Spinal cord (tissue), 9 donors: ENCODE measurements at regions not wholly inside any gene's neighbourhood (a gene's known extent, or its start where the extent isn't known, plus 50 kb on each side); places are given as distances from the start of the nearest gene placed in this dataset.
"Not testable (repeated sequence)": the region's sequence is repeated elsewhere in the genome, so short reads cannot be mapped to it uniquely, and the experiment has no call there.

Experiments used
- DNase-seq, 6 donors: peaks; one replicate each; pipeline versions ENCODE4 v3.0.0 to v3.0.0-alpha.2; 2013 to 2015; ENCODE audit warnings: low spot score in 6 of 6, low read depth in 4 of 6
- H3K27ac ChIP-seq: one replicate; pipeline ENCODE4 v1.5.1; 2013; ENCODE audit warnings: low read depth, low read length, control low read depth
- H3K27me3 ChIP-seq: one replicate; pipeline ENCODE4 v1.6.1; 2013; ENCODE audit warnings: low read length; ENCODE audit not compliant: control insufficient read depth, insufficient read depth
- H3K36me3 ChIP-seq: one replicate; pipeline ENCODE4 v1.6.1; 2013; ENCODE audit warnings: low read length; ENCODE audit not compliant: control insufficient read depth, insufficient read depth
- H3K4me1 ChIP-seq: one replicate; pipeline ENCODE4 v1.6.1; 2013; ENCODE audit warnings: low read length; ENCODE audit not compliant: control insufficient read depth, insufficient read depth
- H3K4me3 ChIP-seq: one replicate; pipeline ENCODE4 v1.5.1; 2013; ENCODE audit warnings: low read depth, low read length, control low read depth
- H3K9me3 ChIP-seq: one replicate; pipeline ENCODE4 v1.6.1; 2013; ENCODE audit warnings: low read length; ENCODE audit not compliant: control insufficient read depth, insufficient read depth
- WGBS: methylation state at CpG from one replicate; pipeline ENCODE4 v1.1.5; 2013; ENCODE audit warnings: missing lambda C conversion rate; ENCODE audit not compliant: insufficient coverage; 5-methylcytosine and 5-hydroxymethylcytosine counted together
- donor health status: healthy.

DNA sequence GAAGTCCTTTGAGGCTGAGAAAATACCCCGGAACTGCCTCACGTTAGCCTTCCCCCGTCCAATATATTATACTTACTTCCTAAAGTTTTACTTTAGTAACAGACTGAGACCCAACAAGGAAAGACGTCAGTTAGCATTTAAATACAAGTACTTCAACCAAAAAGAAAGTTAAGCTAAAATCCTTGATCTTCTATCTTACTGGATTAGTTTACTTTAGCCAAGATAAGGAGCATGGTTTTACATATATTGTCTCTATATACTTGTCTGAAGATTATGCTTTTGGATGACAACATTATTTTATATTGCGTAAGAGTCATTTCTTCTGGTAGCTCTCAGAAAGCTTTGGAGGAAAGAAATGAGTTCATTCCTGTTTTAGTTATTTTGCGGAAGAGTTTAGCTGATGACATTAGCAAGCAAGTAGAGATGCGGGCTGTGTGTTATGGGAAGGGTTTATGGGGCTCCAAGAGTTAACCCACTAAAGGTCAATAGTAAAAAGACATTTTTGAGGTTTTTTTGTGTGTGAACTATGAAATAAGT lies 532.9 kb downstream of the ZNF516 start:
- H3K27ac ChIP-seq = no peak overlapping the region
- no peaks in the 10 kb centered on the region for H3K4me1 ChIP-seq
- 97% methylated on average over 5 of the region's 7 CpGs for WGBS
- no peaks in the 10 kb centered on the region for H3K9me3 ChIP-seq
- H3K27me3 ChIP-seq = no peaks in the 10 kb centered on the region
- H3K4me3 ChIP-seq = no peak overlapping the region
- H3K36me3 ChIP-seq = no peaks in the 10 kb centered on the region
- DNase-seq = no peak

DNA sequence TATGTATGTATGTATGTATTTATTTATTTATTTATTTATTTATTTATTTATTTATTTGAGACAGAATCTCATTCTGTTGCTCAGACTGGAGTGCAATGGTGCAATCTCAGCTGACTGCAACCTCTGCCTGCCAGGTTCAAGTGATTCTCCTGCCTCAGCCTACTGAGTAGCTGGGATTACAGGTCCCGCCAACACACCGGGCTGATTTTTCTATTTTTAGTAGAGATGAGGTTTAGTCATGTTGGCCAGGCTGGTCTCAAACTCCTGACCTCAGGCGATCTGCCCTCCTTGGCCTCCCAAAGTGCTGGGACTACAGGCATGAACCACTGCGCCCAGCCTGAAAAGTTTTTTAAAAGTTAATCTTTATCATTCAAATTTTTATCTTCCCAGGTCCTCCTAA lies 532.9 kb upstream of the SMIM21 start:
- not testable (repeated sequence) for H3K27me3 ChIP-seq, DNase-seq, H3K27ac ChIP-seq, H3K4me3 ChIP-seq, H3K4me1 ChIP-seq, H3K9me3 ChIP-seq, H3K36me3 ChIP-seq
- WGBS = 100% methylated on average over 3 of the region's 4 CpGs

DNA sequence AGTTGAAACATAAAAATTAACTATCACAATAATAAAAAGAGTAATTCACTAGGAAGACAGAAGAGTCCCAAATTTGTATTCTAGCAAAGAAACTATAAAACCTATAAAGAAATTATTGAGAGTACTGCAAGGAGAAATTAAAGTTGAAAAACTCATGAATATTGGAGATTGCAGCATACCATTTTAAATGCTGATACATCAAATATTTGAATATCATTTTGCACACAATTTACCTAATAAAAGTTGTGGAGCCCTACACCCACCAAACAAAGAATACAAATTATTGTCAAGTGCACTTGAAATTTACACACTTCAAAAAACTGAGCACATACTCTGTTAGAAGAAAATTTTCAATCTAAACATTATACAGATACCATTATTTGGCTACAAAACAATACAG lies 531.6 kb upstream of the SMIM21 start:
- no peaks in the 10 kb centered on the region for H3K9me3 ChIP-seq
- H3K27me3 ChIP-seq = no peaks in the 10 kb centered on the region
- no peaks in the 10 kb centered on the region for H3K36me3 ChIP-seq
- H3K4me1 ChIP-seq = no peaks in the 10 kb centered on the region
- no peak for DNase-seq
- H3K27ac ChIP-seq = no peak overlapping the region
- no peak overlapping the region for H3K4me3 ChIP-seq

DNA sequence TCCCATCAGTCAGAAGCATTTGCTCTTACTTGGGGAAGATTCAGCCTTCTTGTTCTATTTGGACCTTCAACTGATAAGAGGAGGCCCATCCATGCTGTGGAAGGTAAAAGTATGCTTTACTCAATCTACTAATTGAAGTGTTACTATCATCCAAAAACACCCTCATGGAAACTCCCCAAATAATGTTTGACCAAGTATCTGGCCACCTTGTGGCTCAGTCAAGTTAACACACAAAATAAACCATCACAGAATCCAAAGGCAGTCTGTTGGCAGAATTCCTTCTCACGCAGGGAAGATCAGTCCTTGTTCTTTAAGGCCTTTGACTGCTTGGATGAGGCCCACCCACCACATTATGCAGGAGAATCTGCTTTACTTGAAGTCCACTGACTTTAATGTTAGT lies 531.2 kb upstream of the SMIM21 start:
- WGBS = 67% methylated on average over 1 of the region's 1 CpG
- no peak overlapping the region for H3K27ac ChIP-seq
- H3K9me3 ChIP-seq = no peaks in the 10 kb centered on the region
- H3K36me3 ChIP-seq = no peaks in the 10 kb centered on the region
- H3K4me1 ChIP-seq = no peaks in the 10 kb centered on the region
- no peaks in the 10 kb centered on the region for H3K27me3 ChIP-seq
- no peak overlapping the region for H3K4me3 ChIP-seq
- DNase-seq = no peak

DNA sequence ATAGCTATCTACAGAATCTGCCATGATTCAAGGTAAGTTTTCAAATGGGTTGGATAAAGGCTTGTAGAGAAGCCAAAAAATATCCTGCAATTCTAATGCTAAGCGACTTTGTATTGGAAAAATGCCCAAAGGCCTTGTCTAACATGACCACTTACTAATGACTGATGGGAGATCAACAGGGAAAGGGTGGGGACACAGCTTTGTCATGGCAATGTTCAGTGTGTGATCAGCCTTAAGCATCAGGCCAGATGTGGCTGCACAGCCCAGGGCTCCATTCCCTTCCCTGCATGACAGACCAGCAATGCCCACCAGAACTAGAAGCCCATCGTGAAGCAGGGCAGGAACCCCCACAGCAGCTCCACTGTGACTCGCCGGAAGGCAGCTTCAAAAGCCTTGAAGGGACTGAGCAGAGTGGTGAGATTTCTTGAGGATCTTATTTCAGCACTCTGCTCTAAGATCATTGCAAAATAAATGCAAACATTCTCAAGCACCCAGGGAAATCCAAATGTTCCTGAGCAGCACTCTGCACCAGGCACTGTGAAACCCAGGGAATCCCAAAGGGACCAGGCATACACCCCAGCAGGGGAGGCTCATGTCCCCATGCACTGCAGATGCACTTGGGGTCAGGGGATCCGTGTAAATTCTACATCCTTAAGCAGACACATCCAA lies 517.9 kb upstream of the SMIM21 start:
- Histone ChIP-seq H3K27me3 (no peaks in the 10 kb centered on the region), H3K36me3 (no peaks in the 10 kb centered on the region), H3K27ac (no peak overlapping the region), H3K4me3 (no peak overlapping the region), H3K9me3 (peaks cover 2% of the 10 kb centered on the region), H3K4me1 (no peaks in the 10 kb centered on the region)
- 87% methylated on average over 4 of the region's 5 CpGs for WGBS
- peak in 1 of 6 donors; percentile 7 for DNase-seq

DNA sequence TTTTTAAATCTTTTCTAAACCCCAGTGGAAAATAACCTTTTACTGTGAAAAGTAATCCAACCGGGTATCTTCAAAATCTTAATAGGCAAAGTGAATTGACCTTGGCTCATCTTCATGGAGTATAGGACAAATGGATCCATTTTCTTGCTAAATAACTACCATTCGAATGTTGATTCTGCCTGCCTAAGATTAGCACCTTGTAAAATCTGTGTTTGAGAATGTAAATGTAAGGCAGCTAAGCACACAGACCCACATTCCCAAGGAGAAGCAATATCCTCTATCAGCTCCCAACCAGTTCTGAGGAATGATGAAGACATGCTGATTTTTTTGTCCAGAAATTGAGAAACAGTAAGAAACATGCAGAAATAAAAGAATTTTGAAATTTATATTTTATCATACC lies 509.8 kb upstream of the SMIM21 start:
- Histone ChIP-seq H3K4me3 (no peak overlapping the region), H3K36me3 (no peaks in the 10 kb centered on the region), H3K4me1 (no peaks in the 10 kb centered on the region), H3K27me3 (no peaks in the 10 kb centered on the region), H3K9me3 (peaks cover 2% of the 10 kb centered on the region), H3K27ac (no peak overlapping the region)
- WGBS = no CpG with 5 or more reads among the region's 2 CpGs
- peak in 1 of 6 donors; percentile 32 for DNase-seq

DNA sequence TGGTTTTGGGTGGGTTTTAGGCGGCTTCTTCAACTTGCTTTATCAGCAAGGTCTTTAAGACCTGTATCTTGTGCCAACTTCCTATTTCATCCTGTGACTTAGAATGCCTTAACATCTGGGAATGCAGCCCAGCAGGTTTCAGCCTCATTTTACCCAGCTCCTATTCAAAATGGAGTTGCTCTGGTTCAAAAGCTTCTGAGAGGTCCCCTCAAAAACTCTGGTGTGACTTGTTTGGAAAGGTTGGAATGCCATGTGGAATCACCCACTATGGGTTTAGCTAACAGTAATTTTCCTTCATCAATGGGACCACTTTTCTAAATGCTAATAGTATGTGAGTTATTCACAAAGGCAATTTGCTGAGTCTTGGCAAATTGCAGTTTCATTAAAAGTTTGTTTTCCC lies 509.4 kb upstream of the SMIM21 start:
- WGBS = 100% methylated on average over 1 of the region's 1 CpG
- no peaks in the 10 kb centered on the region for H3K27me3 ChIP-seq

DNA sequence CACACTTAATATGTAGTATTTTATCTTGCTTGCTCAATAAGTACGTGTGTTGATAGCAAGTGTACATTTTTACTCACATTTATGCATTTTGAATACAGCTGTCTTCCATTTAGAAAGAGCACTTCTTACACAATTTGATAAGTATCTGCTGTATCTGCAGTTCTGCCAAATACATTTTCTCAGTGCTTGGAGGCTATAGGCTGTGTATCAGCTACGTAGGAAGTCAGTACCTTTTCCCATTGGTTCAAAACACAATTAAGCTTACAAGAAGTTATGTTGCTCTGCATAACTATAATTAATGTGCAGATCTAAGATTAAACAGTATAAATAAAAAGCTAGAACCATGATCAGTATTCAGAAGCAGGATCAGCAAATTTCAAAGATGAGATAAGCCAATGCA lies 503.6 kb upstream of the SMIM21 start:
- H3K27ac ChIP-seq = no peak overlapping the region
- H3K27me3 ChIP-seq = no peaks in the 10 kb centered on the region
- H3K36me3 ChIP-seq = no peaks in the 10 kb centered on the region
- no peaks in the 10 kb centered on the region for H3K4me1 ChIP-seq
- no peak overlapping the region for H3K4me3 ChIP-seq
- H3K9me3 ChIP-seq = no peaks in the 10 kb centered on the region
- DNase-seq = no peak
- WGBS = no CpG with 5 or more reads among the region's 2 CpGs

More for the DNA sequence above, 509.4 kb upstream of the SMIM21 start:
- no peak overlapping the region for H3K27ac ChIP-seq
- no peak for DNase-seq
- H3K4me1 ChIP-seq = no peaks in the 10 kb centered on the region
- no peak overlapping the region for H3K4me3 ChIP-seq
- H3K36me3 ChIP-seq = no peaks in the 10 kb centered on the region
- H3K9me3 ChIP-seq = peaks cover 2% of the 10 kb centered on the region

DNA sequence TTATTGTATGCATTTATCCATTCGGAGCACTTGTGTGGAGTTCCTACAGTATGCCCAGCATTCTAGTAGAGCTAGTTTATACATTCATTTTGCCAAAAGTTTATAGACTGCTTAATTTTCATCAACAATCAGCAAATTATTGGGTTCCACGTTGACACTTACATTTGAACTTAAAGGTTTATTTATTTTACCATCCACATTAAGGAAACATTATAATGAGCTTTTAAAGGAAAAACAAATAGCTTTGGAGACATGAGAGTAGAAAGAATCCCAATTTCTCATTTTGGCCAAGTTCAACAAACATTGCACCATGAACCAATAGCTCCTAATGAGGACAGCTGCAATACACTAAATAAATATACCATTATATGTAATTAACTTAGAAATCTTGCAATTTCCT lies 501.2 kb upstream of the SMIM21 start:
- Histone ChIP-seq H3K4me3 (no peak overlapping the region), H3K36me3 (no peaks in the 10 kb centered on the region), H3K4me1 (no peaks in the 10 kb centered on the region), H3K27ac (no peak overlapping the region), H3K27me3 (no peaks in the 10 kb centered on the region), H3K9me3 (no peaks in the 10 kb centered on the region)
- no peak for DNase-seq
- WGBS = no CpG with 5 or more reads among the region's 2 CpGs

DNA sequence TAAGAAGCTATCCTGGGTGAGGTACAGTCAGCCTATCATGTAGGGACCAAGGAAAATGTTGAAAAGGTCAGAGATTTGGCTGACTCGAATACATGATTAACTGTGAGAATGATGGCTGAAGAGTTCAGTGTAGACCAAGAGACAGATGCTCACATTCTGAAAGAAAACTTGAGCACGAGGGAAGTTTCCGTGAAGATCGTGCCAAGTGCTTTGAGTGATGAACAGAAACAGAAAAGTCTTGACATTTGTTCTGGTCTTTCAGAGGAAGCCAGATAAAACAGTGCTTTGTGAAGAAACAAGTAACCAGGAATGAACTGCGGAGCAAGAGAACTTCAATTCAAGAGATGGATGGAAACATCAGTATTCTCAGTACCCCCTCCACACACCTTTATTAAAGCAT lies 500.3 kb upstream of the SMIM21 start:
- Histone ChIP-seq H3K9me3 (no peaks in the 10 kb centered on the region), H3K4me3 (no peak overlapping the region), H3K4me1 (no peaks in the 10 kb centered on the region), H3K36me3 (no peaks in the 10 kb centered on the region), H3K27me3 (no peaks in the 10 kb centered on the region), H3K27ac (no peak overlapping the region)
- WGBS = 65% methylated on average over 4 of the region's 5 CpGs
- DNase-seq = peak in 1 of 6 donors; percentile 26
